ENCODE measurements at regions not wholly inside any gene's neighbourhood (a gene's known extent, or its start where the extent isn't known, plus 50 kb on each side); places are given as distances from the start of the nearest gene placed in this dataset.

DNA sequence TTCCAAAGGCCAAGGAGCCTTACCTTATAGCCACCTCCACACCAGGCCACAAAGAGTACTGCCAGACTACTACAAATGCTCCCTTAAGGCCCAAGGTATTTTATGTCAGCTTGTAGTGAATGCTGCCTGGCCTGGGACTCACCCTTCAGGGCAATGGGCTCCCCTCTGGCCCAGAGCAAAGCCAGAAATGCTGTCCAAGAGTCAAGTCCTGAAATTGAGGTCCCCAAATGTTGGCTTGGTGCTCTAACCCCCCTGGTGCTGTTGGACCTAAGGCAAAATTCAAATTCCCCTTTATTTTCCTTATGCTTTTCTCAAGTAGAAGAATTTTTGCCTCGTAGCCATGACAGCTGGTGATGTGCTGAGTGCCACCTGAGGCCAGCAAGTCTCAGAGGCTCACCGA lies 1354.3 kb upstream of the DIAPH2 start:
- Histone ChIP-seq H3K9me3 (ENCODE audit: control insufficient read depth in 4 of 4, low read length in 3 of 4) (no peaks in the 10 kb centered on the region), H3K27me3 (ENCODE audit: control insufficient read depth in 4 of 4, insufficient read depth in 4 of 4, low read length in 3 of 4) (peaks cover 0 to 3% (median 0%) of the 10 kb centered on the region in 4 donors), H3K36me3 (ENCODE audit: control insufficient read depth in 4 of 4, insufficient read depth in 3 of 4, low read depth in 1 of 4, low read length in 3 of 4) (no peaks in the 10 kb centered on the region), H3K4me3 (ENCODE audit: low read depth in 1 of 3, low read length in 3 of 3) (no peak overlapping the region), H3K27ac (ENCODE audit: low read depth in 1 of 2, low read length in 2 of 2) (no peak overlapping the region), H3K9ac (ENCODE audit: low read depth in 1 of 2, low read length in 2 of 2) (no peak overlapping the region), H3K4me1 (ENCODE audit: control insufficient read depth in 4 of 4, insufficient read depth in 4 of 4, low read length in 3 of 4) (no peaks in the 10 kb centered on the region)
- DNase-seq (ENCODE audit: low spot score): no peak
- TF ChIP-seq, protein P1, sequence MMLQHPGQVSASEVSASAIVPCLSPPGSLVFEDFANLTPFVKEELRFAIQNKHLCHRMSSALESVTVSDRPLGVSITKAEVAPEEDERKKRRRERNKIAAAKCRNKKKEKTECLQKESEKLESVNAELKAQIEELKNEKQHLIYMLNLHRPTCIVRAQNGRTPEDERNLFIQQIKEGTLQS (IDR thresholded peaks at IDR 0.05): no peak
- 67% methylated on average over 2 of the region's 2 CpGs for WGBS

DNA sequence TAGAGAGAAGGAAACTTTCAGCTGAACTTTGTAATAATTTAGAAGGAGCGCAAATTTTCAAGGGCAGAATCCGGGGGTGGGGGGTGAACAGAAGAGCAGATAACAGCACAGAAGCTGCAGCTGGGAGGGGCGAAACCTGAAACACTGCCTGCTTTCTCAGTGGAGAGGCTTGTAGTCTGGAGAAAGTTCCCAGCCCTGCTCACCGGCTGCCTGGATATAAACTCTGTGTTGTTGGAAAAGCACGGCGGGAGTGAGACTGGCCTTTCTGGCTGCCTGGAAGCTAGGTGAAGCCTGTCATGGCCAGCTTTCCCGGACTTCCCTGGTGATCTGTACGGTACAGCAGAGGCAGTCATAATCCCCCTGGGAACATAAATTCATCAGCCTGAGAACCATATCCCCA lies 1352.1 kb upstream of the DIAPH2 start:
- no peak overlapping the region for H3K27ac ChIP-seq (ENCODE audit: low read depth in 1 of 2, low read length in 2 of 2)
- H3K4me3 ChIP-seq (ENCODE audit: low read depth in 1 of 3, low read length in 3 of 3): no peak overlapping the region
- H3K4me1 ChIP-seq (ENCODE audit: control insufficient read depth in 4 of 4, insufficient read depth in 4 of 4, low read length in 3 of 4): no peaks in the 10 kb centered on the region
- no peaks in the 10 kb centered on the region for H3K36me3 ChIP-seq (ENCODE audit: control insufficient read depth in 4 of 4, insufficient read depth in 3 of 4, low read depth in 1 of 4, low read length in 3 of 4)
- no peak for DNase-seq (ENCODE audit: low spot score)
- H3K27me3 ChIP-seq (ENCODE audit: control insufficient read depth in 4 of 4, insufficient read depth in 4 of 4, low read length in 3 of 4): peaks cover 0 to 3% (median 0%) of the 10 kb centered on the region in 4 donors
- H3K9ac ChIP-seq (ENCODE audit: low read depth in 1 of 2, low read length in 2 of 2): no peak overlapping the region
- no peaks in the 10 kb centered on the region for H3K9me3 ChIP-seq (ENCODE audit: control insufficient read depth in 4 of 4, low read length in 3 of 4)
- TF ChIP-seq HNF4A (conservative IDR thresholded peaks at IDR 0.05): no peak
- no peak for TF ChIP-seq FOXA2 (IDR thresholded peaks at IDR 0.05)
- no peak for TF ChIP-seq RAD21 (IDR thresholded peaks at IDR 0.05)
- TF ChIP-seq, protein P2, sequence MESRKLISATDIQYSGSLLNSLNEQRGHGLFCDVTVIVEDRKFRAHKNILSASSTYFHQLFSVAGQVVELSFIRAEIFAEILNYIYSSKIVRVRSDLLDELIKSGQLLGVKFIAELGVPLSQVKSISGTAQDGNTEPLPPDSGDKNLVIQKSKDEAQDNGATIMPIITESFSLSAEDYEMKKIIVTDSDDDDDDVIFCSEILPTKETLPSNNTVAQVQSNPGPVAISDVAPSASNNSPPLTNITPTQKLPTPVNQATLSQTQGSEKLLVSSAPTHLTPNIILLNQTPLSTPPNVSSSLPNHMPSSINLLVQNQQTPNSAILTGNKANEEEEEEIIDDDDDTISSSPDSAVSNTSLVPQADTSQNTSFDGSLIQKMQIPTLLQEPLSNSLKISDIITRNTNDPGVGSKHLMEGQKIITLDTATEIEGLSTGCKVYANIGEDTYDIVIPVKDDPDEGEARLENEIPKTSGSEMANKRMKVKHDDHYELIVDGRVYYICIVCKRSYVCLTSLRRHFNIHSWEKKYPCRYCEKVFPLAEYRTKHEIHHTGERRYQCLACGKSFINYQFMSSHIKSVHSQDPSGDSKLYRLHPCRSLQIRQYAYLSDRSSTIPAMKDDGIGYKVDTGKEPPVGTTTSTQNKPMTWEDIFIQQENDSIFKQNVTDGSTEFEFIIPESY (IDR thresholded peaks at IDR 0.05): no peak
- TF ChIP-seq NR2F2 (IDR thresholded peaks at IDR 0.05): no peak
- TF ChIP-seq SP1 (IDR thresholded peaks at IDR 0.05): no peak
- TF ChIP-seq, protein P1 (IDR thresholded peaks at IDR 0.05): no peak
- no peak for TF ChIP-seq RXRA (IDR thresholded peaks at IDR 0.05)
- no peak for TF ChIP-seq GABPA (IDR thresholded peaks at IDR 0.05 in 1 of 2, conservative IDR thresholded peaks at IDR 0.05 in 1 of 2)
- TF ChIP-seq EGR1 (IDR thresholded peaks at IDR 0.05; ENCODE audit: low read depth in 2 of 2): no peak
- no peak for TF ChIP-seq TAF1 (conservative IDR thresholded peaks at IDR 0.05)
- TF ChIP-seq YY1 (IDR thresholded peaks at IDR 0.05): no peak
- no peak for TF ChIP-seq MAX (IDR thresholded peaks at IDR 0.05)
- TF ChIP-seq, protein P3, sequence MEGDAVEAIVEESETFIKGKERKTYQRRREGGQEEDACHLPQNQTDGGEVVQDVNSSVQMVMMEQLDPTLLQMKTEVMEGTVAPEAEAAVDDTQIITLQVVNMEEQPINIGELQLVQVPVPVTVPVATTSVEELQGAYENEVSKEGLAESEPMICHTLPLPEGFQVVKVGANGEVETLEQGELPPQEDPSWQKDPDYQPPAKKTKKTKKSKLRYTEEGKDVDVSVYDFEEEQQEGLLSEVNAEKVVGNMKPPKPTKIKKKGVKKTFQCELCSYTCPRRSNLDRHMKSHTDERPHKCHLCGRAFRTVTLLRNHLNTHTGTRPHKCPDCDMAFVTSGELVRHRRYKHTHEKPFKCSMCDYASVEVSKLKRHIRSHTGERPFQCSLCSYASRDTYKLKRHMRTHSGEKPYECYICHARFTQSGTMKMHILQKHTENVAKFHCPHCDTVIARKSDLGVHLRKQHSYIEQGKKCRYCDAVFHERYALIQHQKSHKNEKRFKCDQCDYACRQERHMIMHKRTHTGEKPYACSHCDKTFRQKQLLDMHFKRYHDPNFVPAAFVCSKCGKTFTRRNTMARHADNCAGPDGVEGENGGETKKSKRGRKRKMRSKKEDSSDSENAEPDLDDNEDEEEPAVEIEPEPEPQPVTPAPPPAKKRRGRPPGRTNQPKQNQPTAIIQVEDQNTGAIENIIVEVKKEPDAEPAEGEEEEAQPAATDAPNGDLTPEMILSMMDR (IDR thresholded peaks at IDR 0.05; ENCODE audit: low read depth, low read length, missing input control): no peak
- no peak for TF ChIP-seq REST (IDR thresholded peaks at IDR 0.05)
- no peak for TF ChIP-seq JUND (IDR thresholded peaks at IDR 0.05)
- no peak for TF ChIP-seq HNF4G (IDR thresholded peaks at IDR 0.05)
- no peak for TF ChIP-seq FOXA1 (IDR thresholded peaks at IDR 0.05)
- WGBS: 30% methylated on average over 8 of the region's 8 CpGs
